Posterior vena cava (tissue), 2 donors: ENCODE measurements at regions not wholly inside any gene's neighbourhood (a gene's known extent, or its start where the extent isn't known, plus 50 kb on each side); places are given as distances from the start of the nearest gene placed in this dataset.

Experiments
- DNase-seq: peaks from one replicate; pipeline ENCODE4 v3.0.0-alpha.2; 2020; ENCODE audit warnings: low spot score
- intact Hi-C, 2 donors: fragments of 100-400 bp; cut with DNase I; formaldehyde crosslinking; loops; one replicate each; pipeline versions ENCODE4 v1.14.1 to v1.14.2; 2022 to 2023
- donor health status: DM: yes; HTN: yes; CAD: no.
- donor health status: DM: yes; HTN: yes; CAD: no.

GRCh38 chr1:14080653-14081052 is 380.7 kb downstream of the PRDM2 start:
- no peak for DNase-seq
- intact Hi-C loops = no loop called here

DNA sequence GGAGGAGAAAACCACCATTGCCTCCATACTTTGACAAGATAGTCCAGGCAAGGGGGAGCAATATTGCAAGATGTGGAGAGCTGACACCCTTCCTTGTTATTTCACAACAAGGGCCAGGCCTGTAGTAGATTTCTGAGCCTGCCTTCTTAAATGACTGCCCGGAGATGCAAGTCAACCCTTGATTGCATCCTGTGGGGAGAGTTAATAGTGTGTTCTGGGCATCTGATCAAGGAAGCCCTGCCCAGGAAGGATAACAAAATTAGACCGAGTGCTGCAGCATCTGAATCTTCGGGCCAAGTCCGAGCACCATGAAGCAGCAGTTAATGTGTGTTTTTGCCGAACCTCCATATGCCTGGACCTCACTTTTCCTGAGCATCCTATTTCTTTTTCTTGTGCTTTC is 382.3 kb downstream of the PRDM2 start:
- no peak for DNase-seq
- intact Hi-C loops = no loop called here

- no peak for DNase-seq
- intact Hi-C loops = no loop called here
Measured at GRCh38 chr1:14083277-14083676, 383.3 kb downstream of the PRDM2 start.

DNA sequence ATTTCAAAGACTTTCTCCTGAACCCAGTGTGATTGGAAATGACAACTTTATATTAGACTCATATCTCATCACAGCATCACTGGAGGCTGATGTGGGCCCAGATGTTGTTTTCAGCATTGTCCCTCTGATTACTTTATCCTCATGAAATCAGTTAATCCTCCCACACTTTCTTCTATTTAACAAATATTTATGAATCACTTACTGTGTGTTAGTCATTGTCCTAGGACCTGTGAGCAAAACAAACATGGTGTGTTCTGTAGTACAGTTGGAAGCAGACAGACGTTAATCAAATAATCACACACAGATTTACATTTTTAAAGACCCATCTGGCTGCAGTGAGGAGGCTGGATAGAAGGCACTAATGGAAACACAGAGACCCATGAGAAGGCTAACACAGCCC is 383.7 kb downstream of the PRDM2 start:
- intact Hi-C loops = no loop called here
- DNase-seq = no peak

DNA sequence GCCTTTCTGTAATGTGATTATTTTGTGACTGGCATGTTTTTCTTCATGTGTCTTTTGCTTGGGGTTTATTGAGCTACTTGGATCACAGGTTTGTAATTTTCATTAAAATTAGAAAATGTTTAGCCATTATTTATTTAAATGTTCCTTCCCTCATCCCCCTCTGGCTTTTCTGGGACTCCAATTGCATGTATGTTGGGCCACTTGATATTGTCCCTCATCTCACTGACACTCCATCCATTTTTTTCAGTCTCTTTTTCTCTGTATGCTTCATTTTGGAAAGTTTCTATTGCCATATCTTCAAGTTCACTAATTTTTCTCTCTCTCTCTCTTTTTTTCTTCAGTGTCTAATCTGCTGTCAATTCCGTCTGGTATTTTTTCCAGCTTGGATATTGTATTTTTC is 390.1 kb downstream of the PRDM2 start:
- intact Hi-C loops = no loop called here
- no peak for DNase-seq

- intact Hi-C loops = no loop called here
- DNase-seq = no peak
Measured at GRCh38 chr1:14090531-14090930, 390.5 kb downstream of the PRDM2 start.

GRCh38 chr1:14094611-14095400 is 394.8 kb downstream of the PRDM2 start:
- no peak for DNase-seq
- intact Hi-C loops = no loop called here

- intact Hi-C loops = no loop called here
- no peak for DNase-seq
Measured at GRCh38 chr1:14098294-14098913, 398.4 kb downstream of the PRDM2 start.

DNA sequence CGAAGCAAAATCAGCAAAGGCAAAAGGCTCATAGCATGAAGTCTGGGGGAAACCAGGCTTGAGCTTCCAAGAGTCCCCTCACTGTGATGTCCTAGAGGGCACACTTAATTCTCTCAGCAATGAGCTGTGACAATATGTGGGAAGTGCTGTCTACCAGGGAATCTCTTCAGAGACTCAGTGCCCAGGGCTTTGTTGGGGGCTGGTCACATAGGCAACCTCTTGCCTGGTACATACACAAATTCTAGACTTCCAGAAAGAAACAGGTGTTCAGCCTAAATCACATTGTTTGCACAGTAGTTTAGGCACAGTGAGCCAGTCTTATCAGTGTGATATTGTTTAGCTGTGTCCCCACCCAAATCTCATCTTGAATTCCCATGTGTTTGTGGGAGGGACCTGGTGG is 400.5 kb downstream of the PRDM2 start:
- intact Hi-C loops = no loop called here
- DNase-seq = no peak

GRCh38 chr1:14100919-14101318 is 400.9 kb downstream of the PRDM2 start:
- intact Hi-C loops = no loop called here
- DNase-seq = no peak

- intact Hi-C loops = no loop called here
- no peak for DNase-seq
Measured at GRCh38 chr1:14102180-14102579, 402.2 kb downstream of the PRDM2 start.

DNA sequence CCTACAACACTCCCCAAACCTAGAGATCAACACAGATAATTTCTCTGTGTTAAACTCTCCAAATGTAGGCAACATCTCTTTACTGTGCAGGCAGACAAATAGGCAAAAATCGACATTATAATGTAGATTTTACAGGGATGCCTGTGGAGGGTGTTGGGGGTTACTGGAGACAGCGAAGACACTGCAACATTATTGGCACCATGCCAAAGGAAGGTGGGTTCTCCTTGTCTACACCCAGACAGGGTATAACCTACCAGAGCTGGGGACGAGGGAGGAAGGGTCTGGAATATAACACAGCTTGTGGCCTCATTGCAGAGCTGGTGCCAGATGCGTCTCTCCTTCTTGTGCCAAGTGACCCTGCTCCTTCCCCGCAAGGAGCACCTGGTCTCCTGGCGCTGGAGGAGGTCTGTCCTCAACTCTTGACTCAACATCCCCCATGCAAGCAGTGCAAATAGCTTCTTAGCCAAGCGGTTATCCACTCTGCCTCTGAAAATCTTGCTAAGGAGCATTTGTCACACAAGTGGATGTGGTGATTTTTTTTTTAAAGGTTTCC is 404.0 kb downstream of the PRDM2 start:
- no peak for DNase-seq
- intact Hi-C loops = no loop called here

- no peak for DNase-seq
- intact Hi-C loops = no loop called here
Measured at GRCh38 chr1:14106126-14106525, 406.1 kb downstream of the PRDM2 start.

DNA sequence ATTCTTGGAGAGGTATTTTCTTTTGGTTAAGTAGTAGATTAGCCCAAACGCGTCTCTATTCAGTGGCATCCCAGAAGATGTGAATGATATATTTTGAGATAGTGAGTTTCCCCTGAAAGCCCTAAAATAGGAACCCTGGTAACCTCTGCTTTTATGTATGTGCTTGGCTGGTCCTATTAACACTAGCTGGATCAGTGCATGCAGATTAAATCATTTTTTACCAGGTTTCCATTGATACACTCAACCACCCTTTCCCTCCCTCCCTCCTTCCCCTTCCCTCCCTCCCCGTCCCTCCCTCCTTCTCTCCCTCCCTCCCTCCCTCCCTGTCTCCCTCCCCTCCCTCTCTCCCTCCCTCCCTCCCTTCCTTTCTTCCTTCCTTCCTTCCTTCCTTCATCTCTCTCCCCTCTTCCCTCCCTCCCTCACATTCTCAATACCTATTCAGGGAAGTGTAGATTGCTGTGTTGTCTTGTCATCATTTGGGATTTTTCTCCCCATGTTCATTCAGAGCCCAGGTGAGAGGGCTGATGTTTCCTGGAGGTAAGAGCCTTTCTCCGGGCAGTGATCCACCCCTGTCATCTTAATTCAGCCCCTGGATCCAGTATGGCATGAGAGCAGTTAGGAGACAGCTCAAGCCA is 406.8 kb downstream of the PRDM2 start:
- intact Hi-C loops = no loop called here
- no peak for DNase-seq

- DNase-seq = no peak
- intact Hi-C loops = no loop called here
Measured at GRCh38 chr1:14108356-14109275, 408.6 kb downstream of the PRDM2 start.

DNA sequence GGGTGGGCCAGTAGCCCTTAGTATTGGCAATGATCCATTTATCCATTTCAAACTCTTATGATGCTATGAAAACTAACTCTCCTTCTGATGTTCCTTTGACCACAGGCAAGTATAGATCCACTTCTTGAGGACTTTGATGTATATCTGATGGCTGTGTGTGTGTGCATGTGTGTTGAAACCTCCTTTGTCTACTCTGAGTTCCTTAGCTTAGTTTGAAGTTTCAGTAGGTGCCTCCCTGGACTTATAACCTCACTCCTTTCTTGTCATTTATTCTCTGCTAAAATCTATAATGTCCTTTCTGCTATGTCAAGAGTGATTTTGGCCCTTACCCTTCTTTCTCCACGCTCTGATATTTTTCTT is 409.3 kb downstream of the PRDM2 start:
- DNase-seq = no peak
- intact Hi-C loops = no loop called here

DNA sequence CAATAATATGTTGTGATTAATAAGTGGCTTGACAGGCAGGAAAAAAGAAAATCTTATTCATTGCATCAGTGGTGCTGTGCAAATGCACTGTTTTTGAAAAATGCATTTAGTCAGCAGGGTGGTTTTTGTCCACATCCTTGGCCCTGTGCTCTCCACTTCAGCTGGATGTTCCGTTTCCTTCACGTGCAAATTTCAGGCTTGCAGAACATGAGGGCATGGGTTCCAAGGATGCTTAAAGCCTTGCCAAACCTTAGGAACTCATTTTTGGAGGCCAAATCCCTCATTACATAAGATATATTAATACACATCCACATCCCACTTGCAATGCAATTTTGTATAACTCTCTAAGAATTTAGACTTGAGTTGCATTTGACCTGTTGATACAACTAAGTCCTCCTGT is 410.1 kb downstream of the PRDM2 start:
- no peak for DNase-seq
- intact Hi-C loops = no loop called here

DNA sequence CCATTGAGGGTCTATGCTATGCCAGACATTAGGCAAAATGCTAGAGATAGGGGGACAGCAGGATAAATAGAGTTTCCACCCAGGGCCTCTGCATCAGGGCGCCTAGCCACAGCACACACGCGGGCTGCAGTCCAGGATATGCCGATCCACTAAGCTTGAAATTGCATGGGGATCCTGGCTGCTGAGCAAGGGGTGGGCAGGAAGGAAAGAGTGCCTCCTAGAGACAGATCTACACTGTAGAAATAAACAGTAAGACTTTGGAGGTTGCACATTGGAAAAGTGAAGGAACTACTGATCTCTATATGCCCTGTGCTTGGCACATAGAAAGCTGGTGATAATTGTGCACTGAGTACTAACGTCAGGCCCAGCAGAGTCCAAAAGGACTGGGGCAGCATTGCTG is 411.1 kb downstream of the PRDM2 start:
- intact Hi-C loops = no loop called here
- no peak for DNase-seq

GRCh38 chr1:14112613-14113012 is 412.6 kb downstream of the PRDM2 start:
- intact Hi-C loops = no loop called here
- DNase-seq = no peak

GRCh38 chr1:14113271-14113670 is 413.3 kb downstream of the PRDM2 start:
- intact Hi-C loops = no loop called here
- DNase-seq = no peak
